ENCODE measurements at regions not wholly inside any gene's neighbourhood (a gene's known extent, or its start where the extent isn't known, plus 50 kb on each side); places are given as distances from the start of the nearest gene placed in this dataset.

GRCh38 chr11:15889363-15890030 lies 466.8 kb downstream of the SOX6 start:
- DNase-seq = no peak

DNA sequence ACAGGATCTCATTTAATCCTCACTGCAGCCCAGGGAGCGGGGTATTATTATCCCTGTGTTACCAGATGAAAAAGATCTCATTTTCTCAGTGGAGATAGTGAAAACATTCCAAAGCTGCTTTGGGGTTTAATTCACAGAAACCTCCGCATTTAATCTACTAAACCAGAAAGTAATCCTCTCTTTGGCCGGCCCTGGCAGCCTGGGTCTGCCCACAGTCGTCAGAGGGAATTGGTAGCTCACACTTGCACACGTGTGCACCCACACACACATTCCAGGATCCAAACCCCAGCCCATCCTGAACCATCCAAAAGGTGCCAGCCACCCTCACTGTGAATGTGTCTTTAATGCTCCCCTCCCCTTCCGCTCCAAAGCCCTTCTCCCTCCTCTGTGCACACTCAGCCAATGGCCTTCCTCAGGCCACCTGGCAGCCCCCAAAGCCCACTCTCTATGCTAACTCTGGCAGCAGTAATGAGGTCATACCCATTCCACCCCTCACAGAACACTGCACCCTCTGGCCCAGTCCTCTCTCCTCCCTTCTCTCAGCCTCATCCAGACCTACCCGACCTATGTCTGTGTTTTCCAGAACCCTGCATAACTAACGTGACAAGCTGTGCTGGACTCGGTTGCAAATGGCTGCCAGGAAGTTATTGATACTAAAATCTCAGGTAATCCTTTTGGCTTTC lies 466.2 kb downstream of the SOX6 start:
- DNase-seq = no peak

DNA sequence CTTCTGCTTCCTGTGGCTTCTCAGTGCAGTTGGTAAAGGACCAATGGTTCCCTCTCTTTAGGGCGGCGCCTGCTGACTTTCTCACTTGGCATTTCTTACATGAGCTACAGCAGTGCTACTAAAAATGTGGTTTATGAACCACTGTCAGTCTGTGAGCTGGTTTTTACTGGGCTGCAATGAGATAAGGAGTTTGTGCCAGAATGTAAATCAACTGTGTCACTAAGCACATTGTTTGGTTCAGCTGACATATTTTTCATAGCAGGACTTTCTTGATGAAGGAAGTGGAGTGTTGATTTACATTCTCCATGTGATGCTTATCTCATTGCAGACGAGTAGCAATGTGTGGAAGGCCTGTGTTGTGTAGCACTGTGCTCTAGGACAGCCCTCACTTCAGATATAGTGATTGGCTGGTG lies 463.3 kb downstream of the SOX6 start:
- DNase-seq = no peak

DNA sequence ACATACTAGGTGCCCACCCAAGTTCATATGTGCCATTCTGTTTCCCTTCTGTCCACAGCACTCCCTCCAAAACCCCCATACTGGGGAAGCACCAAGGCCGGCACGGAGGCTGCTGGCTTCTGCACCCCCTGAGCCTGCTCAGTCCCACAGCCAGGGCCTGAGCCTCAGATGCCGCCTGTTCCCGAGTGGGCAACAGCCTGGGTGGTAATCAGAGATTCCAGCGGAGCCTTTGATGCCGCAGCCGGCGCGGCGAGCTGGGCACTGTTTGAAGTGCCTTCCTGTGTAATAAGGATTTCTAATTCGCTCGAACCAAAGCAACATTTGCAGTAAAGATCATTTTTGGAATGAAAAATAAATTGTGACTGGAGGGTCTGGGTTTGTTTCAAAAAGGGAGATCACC lies 460.3 kb downstream of the SOX6 start:
- DNase-seq = no peak

GRCh38 chr11:15896530-15896929 lies 459.8 kb downstream of the SOX6 start:
- no peak for DNase-seq

GRCh38 chr11:15897211-15897960 lies 459.0 kb downstream of the SOX6 start:
- DNase-seq = no peak

DNA sequence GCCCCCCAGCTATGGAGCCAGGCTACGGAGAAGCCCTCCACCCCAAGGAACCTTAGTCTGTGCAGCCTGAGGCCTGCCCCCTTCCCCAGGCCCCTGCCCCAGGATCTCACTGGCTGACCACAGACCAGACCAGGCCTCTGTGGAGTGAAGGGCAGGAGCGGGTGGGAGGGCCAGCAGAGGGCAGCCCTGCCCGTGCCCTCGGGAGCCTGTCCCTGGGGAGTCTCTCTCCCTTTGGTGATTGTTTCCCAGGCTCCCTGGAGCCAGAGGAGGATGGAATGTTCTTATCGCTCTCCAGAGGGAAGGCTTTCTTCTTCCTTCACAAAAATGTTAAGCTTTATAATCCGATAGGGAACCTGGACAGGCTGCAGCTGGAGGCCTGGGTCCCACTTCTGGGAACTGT lies 455.3 kb downstream of the SOX6 start:
- DNase-seq = no peak

GRCh38 chr11:15901790-15902189 lies 454.6 kb downstream of the SOX6 start:
- no peak for DNase-seq

DNA sequence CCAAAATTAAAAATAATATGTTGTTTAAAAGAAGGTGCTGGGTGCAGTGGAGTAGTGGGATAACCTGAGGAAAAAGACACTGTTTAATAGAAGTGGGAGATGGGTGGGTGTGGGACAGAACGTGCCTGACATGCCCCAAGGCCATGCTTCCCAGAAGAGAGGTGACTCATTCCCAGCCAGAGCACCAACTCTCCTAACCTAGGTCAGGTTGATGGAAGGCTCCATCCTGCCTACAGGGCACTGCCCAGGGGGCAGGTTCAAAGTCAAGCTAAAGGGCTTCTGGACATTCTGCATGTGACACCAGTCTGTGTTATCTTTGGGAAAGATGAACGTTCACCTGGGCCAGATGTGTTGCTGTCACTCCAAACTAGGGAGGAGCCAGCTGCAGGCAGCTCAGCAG lies 453.1 kb downstream of the SOX6 start:
- DNase-seq = no peak

GRCh38 chr11:15905366-15906104 lies 450.8 kb downstream of the SOX6 start:
- no peak for DNase-seq

- no peak for DNase-seq
These were observed 449.8 kb downstream of the SOX6 start for GRCh38 chr11:15906481-15907035.

DNA sequence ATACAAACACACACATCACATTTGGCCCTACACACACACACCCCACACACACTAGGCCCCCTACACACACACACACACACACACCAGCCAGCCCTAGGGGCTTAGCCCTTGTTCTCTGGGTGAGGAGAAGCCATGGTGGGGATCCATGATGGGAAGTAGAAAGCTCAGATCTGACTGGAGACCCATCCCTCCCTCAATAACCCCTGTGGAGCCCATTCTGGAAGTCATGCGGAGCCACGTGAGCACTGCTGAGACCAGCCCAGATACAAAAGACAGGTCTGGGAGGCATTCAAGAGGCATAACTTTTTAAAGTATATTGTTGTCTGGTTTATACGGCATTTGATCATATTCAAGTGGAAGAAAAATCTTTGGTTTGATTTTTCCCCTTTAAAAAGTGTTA lies 448.5 kb downstream of the SOX6 start:
- DNase-seq = no peak

DNA sequence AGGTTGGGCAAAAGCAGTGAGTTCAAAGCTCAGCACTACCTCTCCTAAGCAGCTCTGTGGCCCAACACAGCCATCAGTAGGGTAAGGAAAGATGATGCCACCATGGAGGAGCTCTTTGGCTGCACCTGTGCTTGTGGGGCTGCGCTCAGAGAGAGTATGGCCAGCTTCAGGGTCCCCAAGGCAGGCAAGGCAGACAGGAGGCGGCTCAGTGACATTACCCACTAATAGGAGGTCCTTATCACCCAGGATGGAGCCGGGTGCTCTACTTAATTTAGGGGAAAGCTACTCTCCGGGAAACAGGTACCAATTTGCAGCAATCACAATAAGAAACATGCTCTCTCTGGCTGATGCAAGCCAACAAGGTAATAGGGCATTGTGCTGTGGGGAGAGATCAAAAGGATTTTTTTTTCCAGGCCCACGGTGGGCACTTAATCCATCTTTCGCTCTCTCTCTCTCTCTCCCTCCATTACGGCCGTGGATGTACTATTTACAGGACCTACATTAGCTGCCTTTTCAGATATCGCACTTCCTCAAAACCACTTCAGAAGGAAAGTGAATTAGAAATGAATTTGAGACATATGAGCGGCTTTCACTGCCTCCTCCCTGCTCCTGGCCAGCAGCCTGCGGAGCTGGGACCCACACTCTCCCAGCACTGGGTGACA lies 446.3 kb downstream of the SOX6 start:
- DNase-seq = no peak

DNA sequence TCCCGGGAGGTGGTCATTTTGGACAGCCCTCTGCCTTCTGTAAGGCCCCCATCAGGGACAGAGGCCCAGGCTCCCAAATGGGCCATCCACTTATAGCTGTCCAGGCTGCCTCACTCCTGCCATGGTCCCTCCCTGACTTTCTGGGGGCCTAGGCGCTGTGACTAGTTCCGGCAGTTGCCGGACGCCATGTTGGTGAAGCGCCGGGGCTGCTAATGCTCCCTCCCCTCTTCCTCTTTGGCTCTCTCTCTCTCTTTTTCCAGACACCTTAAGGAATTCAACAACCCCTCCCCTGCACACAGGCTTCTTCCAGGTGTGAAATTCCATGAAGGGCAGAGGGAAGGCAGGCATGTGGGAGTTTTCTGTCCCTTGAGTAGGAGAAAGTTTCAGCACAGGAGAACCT lies 445.6 kb downstream of the SOX6 start:
- DNase-seq = no peak

GRCh38 chr11:15911377-15912044 lies 444.8 kb downstream of the SOX6 start:
- DNase-seq = peak; percentile 3

DNA sequence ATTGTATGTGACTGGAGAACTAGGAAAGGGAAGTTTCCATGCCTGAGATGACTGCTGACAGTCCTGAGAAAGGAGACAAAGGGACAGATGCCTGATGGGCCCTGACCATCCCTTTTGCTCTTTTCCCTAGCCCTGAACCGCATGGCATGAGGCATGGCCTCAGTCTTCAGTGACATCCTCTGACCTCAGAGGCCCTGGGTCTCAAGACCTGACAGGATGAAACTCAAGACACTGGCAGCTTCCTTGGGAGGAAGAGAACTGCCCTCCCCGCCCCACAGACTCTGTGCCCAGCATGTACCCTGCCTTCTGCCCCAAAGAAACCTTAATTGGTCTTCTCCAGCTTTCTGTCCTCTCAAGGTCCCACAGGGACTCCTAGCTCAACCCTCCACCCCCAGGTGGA lies 444.1 kb downstream of the SOX6 start:
- no peak for DNase-seq

GRCh38 chr11:15912825-15913224 lies 443.5 kb downstream of the SOX6 start:
- no peak for DNase-seq

- no peak for DNase-seq
These were observed 443.1 kb downstream of the SOX6 start for GRCh38 chr11:15913261-15913660.

All from NCI-H510A treated with DMSO at 0.1 percent for 48 hours (cell line).